HepG2 (cell line): ENCODE measurements at regions not wholly inside any gene's neighbourhood (a gene's known extent, or its start where the extent isn't known, plus 50 kb on each side); places are given as distances from the start of the nearest gene placed in this dataset.

Source experiments
- ATAC-seq: fragments of 200-7000 bp; cut with Tn5 transposase; 3 replicates; pipeline ENCODE4 v1.9.1; 2020; ENCODE audit warnings: mild to moderate bottlenecking, moderate library complexity
- BruUV-seq: library from RNA; stranded (reverse); fragments of 400-500 nt; replicated peaks from 2 replicates; lab custom pipeline; 2021; lab: Mats Ljungman, UMichigan
- CTCF ChIA-PET: fragments of 300-600 bp; formaldehyde crosslinking; extraction: SDS; loops from one replicate; lab custom pipeline; 2021; ENCODE audit warnings: low total read pairs, inconsistent platforms, low intra/inter-chr PET ratio; lab: Yijun Ruan, JAX
- POLR2A ChIA-PET: fragments of 350-600 bp; sonication (Branson Sonifier 250); formaldehyde crosslinking; loops from one replicate; lab custom pipeline; 2020; ENCODE audit warnings: antibody characterized with exemption, inconsistent platforms; lab: Yijun Ruan, JAX
- DNase-seq: peaks from one replicate; pipeline ENCODE4 v3.0.0-alpha.2; 2015; ENCODE audit warnings: low spot score
- FAIRE-seq: peaks from 3 replicates; lab custom pipeline; 2011; peaks lifted over from hg19 to GRCh38; lab: Jason Lieb, UNC
- H2AFZ ChIP-seq: one replicate; pipeline ENCODE4 v1.6.1; 2011; ENCODE audit warnings: low read length, inconsistent platforms
- H3K27ac ChIP-seq: fragments of 300-600 bp; 3 replicates; pipeline ENCODE4 v1.8.0; 2011; ENCODE audit warnings: mixed run types, mild to moderate bottlenecking, mixed read lengths, low read length, inconsistent platforms; ENCODE audit not compliant: insufficient read depth; ENCODE audit errors: extremely low read length
- H3K27me3 ChIP-seq, 2 experiments: fragments of 200-600 bp in 1 of 2; 2 replicates in 1 of 2; 3 replicates in 1 of 2; pipeline versions ENCODE4 v1.6.0 to v1.8.0; 2011; ENCODE audit warnings: low read length in 2 of 2, mild to moderate bottlenecking in 2 of 2, moderate library complexity in 2 of 2, inconsistent platforms in 1 of 2; ENCODE audit not compliant: insufficient read depth in 2 of 2, control insufficient read depth in 1 of 2
- H3K36me3 ChIP-seq, 2 experiments: fragments of 200-600 bp in 1 of 2; replicated peaks in 1 of 2; 2 replicates in 1 of 2; 3 replicates in 1 of 2; pipeline versions ENCODE4 v1.5.1 to v1.8.0; 2011; ENCODE audit warnings: low read length in 2 of 2, inconsistent platforms in 1 of 2; ENCODE audit not compliant: insufficient read depth in 2 of 2, control insufficient read depth in 1 of 2
- H3K4me1 ChIP-seq: 2 replicates; pipeline ENCODE4 v1.5.1; 2012; ENCODE audit warnings: low read length, inconsistent platforms; ENCODE audit not compliant: insufficient read depth
- H3K4me2 ChIP-seq: 2 replicates; pipeline ENCODE4 v1.6.0; 2011; ENCODE audit warnings: low read depth, low read length, inconsistent platforms
- H3K4me3 ChIP-seq, 3 experiments: fragments of 200-600 bp in 1 of 3; sonication (generic), shearing (Covaris generic) in 1 of 3; replicated peaks in 1 of 3; 2 replicates each; pipeline ENCODE4 v1.5.1; 2011 to 2016; ENCODE audit warnings: low read length in 3 of 3, inconsistent platforms in 2 of 3, low read depth in 2 of 3, mild to moderate bottlenecking in 2 of 3, control low read depth in 1 of 3, mixed read lengths in 1 of 3; ENCODE audit not compliant: insufficient read depth in 1 of 3
- H3K79me2 ChIP-seq: one replicate; pipeline ENCODE4 v1.6.1; 2011; ENCODE audit warnings: low read length, inconsistent platforms; ENCODE audit not compliant: insufficient read depth
- H3K9ac ChIP-seq: 2 replicates; pipeline ENCODE4 v1.6.0; 2011; ENCODE audit warnings: mild to moderate bottlenecking, low read depth, low read length, inconsistent platforms; ENCODE audit not compliant: insufficient read depth
- H3K9me3 ChIP-seq: 2 replicates; pipeline ENCODE4 v1.5.1; 2012; ENCODE audit warnings: mild to moderate bottlenecking, low read length
- H4K20me1 ChIP-seq: 2 replicates; pipeline ENCODE4 v1.6.0; 2011; ENCODE audit warnings: inconsistent platforms, mild to moderate bottlenecking, low read length, moderate library complexity; ENCODE audit not compliant: insufficient read depth
- ATF1 ChIP-seq: IDR thresholded peaks from 2 replicates; pipeline ENCODE4 v1.6.1; 2016; ENCODE audit warnings: mild to moderate bottlenecking, control low read depth
- BRCA1 ChIP-seq: sonication (generic); formaldehyde crosslinking; IDR thresholded peaks from 2 replicates; pipeline ENCODE4 v1.4.0; 2020; ENCODE audit warnings: missing genetic modification reagents
- CENPT ChIP-seq: sonication (generic); formaldehyde crosslinking; IDR thresholded peaks from 2 replicates; pipeline ENCODE4 v1.8.0; 2022; ENCODE audit warnings: low read depth, mild to moderate bottlenecking, moderate library complexity, missing genetic modification reagents
- DPF2 ChIP-seq: sonication (generic); formaldehyde crosslinking; IDR thresholded peaks from 2 replicates; pipeline ENCODE4 v1.4.0; 2020; ENCODE audit warnings: mild to moderate bottlenecking, low read depth, missing genetic modification reagents, borderline replicate concordance
- FOXC1 ChIP-seq: sonication (generic); formaldehyde crosslinking; IDR thresholded peaks from 2 replicates; pipeline ENCODE4 v1.8.0; 2022; ENCODE audit warnings: mild to moderate bottlenecking, missing genetic modification reagents, borderline replicate concordance
- FOXM1 ChIP-seq: sonication (generic); formaldehyde crosslinking; IDR thresholded peaks from 2 replicates; pipeline ENCODE4 v1.5.0; 2020; ENCODE audit warnings: missing genetic modification reagents
- FOXP1 ChIP-seq, 2 experiments: fragments of 450-650 bp in 1 of 2; IDR thresholded peaks; 2 replicates each; pipeline ENCODE4 v1.6.1; 2017 to 2018; ENCODE audit warnings: antibody characterized with exemption in 1 of 2
- MIXL1 ChIP-seq: IDR thresholded peaks from 2 replicates; pipeline ENCODE4 v1.6.1; 2016
- MTF2 ChIP-seq: sonication (generic); formaldehyde crosslinking; IDR thresholded peaks from 2 replicates; pipeline ENCODE4 v1.5.0; 2020; ENCODE audit warnings: missing genetic modification reagents, borderline replicate concordance
- TEAD3 ChIP-seq: optimal IDR thresholded peaks from 2 replicates; pipeline ENCODE3; 2016; ENCODE audit warnings: borderline replicate concordance
- TSC22D2 ChIP-seq: sonication (generic); formaldehyde crosslinking; IDR thresholded peaks from 2 replicates; pipeline ENCODE4 v1.5.1; 2020; ENCODE audit warnings: missing genetic modification reagents, mild to moderate bottlenecking, borderline replicate concordance
- ZFYVE20 ChIP-seq: sonication (generic); formaldehyde crosslinking; IDR thresholded peaks from 2 replicates; pipeline ENCODE4 v1.8.0; 2023; ENCODE audit warnings: low read depth, mild to moderate bottlenecking, moderate library complexity, missing genetic modification reagents, borderline replicate concordance
- ZMYM3 ChIP-seq: sonication (generic); formaldehyde crosslinking; IDR thresholded peaks from 2 replicates; pipeline ENCODE4 v1.5.1; 2020; ENCODE audit warnings: mild to moderate bottlenecking, missing genetic modification reagents
- ZNF44 ChIP-seq: sonication (generic); formaldehyde crosslinking; IDR thresholded peaks from 2 replicates; pipeline ENCODE4 v1.5.1; 2020; ENCODE audit warnings: mild to moderate bottlenecking, missing genetic modification reagents
- ZNF790 ChIP-seq: sonication (generic); formaldehyde crosslinking; IDR thresholded peaks from 2 replicates; pipeline ENCODE4 v1.8.0; 2022; ENCODE audit warnings: missing genetic modification reagents, mild to moderate bottlenecking, borderline replicate concordance
- ZXDC ChIP-seq: sonication (generic); formaldehyde crosslinking; IDR thresholded peaks from 2 replicates; pipeline ENCODE4 v1.5.0; 2020; ENCODE audit warnings: mild to moderate bottlenecking, missing genetic modification reagents
- WGBS: methylation state at CpG from one replicate; pipeline ENCODE4 v1.1.6; 2017; ENCODE audit warnings: low lambda C conversion rate; 5-methylcytosine and 5-hydroxymethylcytosine counted together
- in situ Hi-C: cut with HindIII; loops from 2 replicates; pipeline ENCODE4 v1.10.0; 2017; ENCODE audit warnings: low pct_unique_long_range_greater_than_20kb; ENCODE audit not compliant: extremely low pct_ligation_motif_present
- intact Hi-C: fragments of 100-400 bp; cut with micrococcal nuclease; formaldehyde crosslinking; loops from one replicate; pipeline ENCODE4 v1.10.0; 2022; ENCODE audit not compliant: unreplicated experiment

GRCh38 chr5:93327605-93328004 lies 253.4 kb downstream of the NR2F1-AS1 start:
- in situ Hi-C loops (no loop called here), intact Hi-C loops (no loop called here)
- DNase-seq (no peak), FAIRE-seq (no peak), ATAC-seq (no peak)
- Histone ChIP-seq H3K27ac (no peak overlapping the region), H3K79me2 (no peaks in the 10 kb centered on the region), H3K36me3 (no peaks in the 10 kb centered on the region), H3K27me3 (no peaks in the 10 kb centered on the region; a peak in 2 of 5 replicates), H3K4me1 (no peaks in the 10 kb centered on the region), H3K9ac (no peak overlapping the region), H3K4me2 (no peak overlapping the region), H3K4me3 (no peak overlapping the region), H3K9me3 (no peaks in the 10 kb centered on the region), H4K20me1 (no peaks in the 10 kb centered on the region), H2AFZ (no peak overlapping the region)
- 0% methylated on average over 1 of the region's 1 CpG for WGBS
- ChIA-PET POLR2A (no interaction called here), CTCF (no interaction called here)
- BruUV-seq: no TSS peak
- TF ChIP-seq ATF1: no peak
- no peak for TF ChIP-seq ZXDC (CRISPR knock-in tag)

GRCh38 chr5:93325946-93326345 lies 255.1 kb downstream of the NR2F1-AS1 start:
- no peak overlapping the region for H3K4me3 ChIP-seq
- no peaks in the 10 kb centered on the region for H3K36me3 ChIP-seq
- DNase-seq: no peak
- intact Hi-C loops: no loop called here
- no peak overlapping the region for H3K4me2 ChIP-seq
- TF ChIP-seq TEAD3 (CRISPR knock-in tag): no peak
- TF ChIP-seq ZNF790 (CRISPR knock-in tag): no peak
- TF ChIP-seq DPF2 (CRISPR knock-in tag): no peak
- no peak for TF ChIP-seq MIXL1 (CRISPR knock-in tag)
- no peak for TF ChIP-seq ZMYM3 (CRISPR knock-in tag)
- no peak for TF ChIP-seq BRCA1
- TF ChIP-seq FOXM1 (CRISPR knock-in tag): no peak
- TF ChIP-seq FOXC1 (CRISPR knock-in tag): no peak
- TF ChIP-seq CENPT (CRISPR knock-in tag): no peak
- TF ChIP-seq MTF2 (CRISPR knock-in tag): no peak
- no peak for TF ChIP-seq ZNF44 (CRISPR knock-in tag)
- TF ChIP-seq TSC22D2 (CRISPR knock-in tag): no peak
- no peak for TF ChIP-seq FOXP1 (IDR thresholded peaks at IDR 0.05)
- TF ChIP-seq FOXP1 (CRISPR knock-in tag; IDR thresholded peaks at IDR 0.05): no peak
- TF ChIP-seq ZFYVE20 (CRISPR knock-in tag): no peak
- in situ Hi-C loops: no loop called here
- ChIA-PET POLR2A (no interaction called here), CTCF (no interaction called here)
- H4K20me1 ChIP-seq: no peaks in the 10 kb centered on the region
- H3K79me2 ChIP-seq: no peaks in the 10 kb centered on the region
- H3K27ac ChIP-seq: no peak overlapping the region
- no peak overlapping the region for H2AFZ ChIP-seq
- no TSS peak for BruUV-seq
- H3K4me1 ChIP-seq: no peaks in the 10 kb centered on the region
- WGBS: 37% methylated on average over 9 of the region's 9 CpGs
- no peak for FAIRE-seq
- no peaks in the 10 kb centered on the region; a peak in 3 of 5 replicates for H3K27me3 ChIP-seq
- ATAC-seq: no peak
- H3K9ac ChIP-seq: no peak overlapping the region
- no peaks in the 10 kb centered on the region for H3K9me3 ChIP-seq
